Smooth muscle cell (in vitro differentiated cells): ENCODE measurements at regions not wholly inside any gene's neighbourhood (a gene's known extent, or its start where the extent isn't known, plus 50 kb on each side); places are given as distances from the start of the nearest gene placed in this dataset.

Source experiments
- DNase-seq: peaks from one replicate; lab custom pipeline; 2025; ENCODE audit not compliant: unreplicated experiment; lab: John Stamatoyannopoulos, UW
- H2AFZ ChIP-seq: fragments of 200-600 bp; sonication (generic); 2 replicates; pipeline ENCODE4 v1.6.0; 2016; ENCODE audit warnings: antibody characterized with exemption, low read depth, mild to moderate bottlenecking
- H3F3A ChIP-seq: fragments of 200-600 bp; sonication (generic); 2 replicates; pipeline ENCODE4 v1.6.0; 2017; ENCODE audit warnings: antibody characterized with exemption, low read depth
- H3K27ac ChIP-seq: fragments of 200-600 bp; sonication (generic); 2 replicates; pipeline ENCODE4 v1.5.1; 2016; ENCODE audit warnings: low read depth, mild to moderate bottlenecking
- H3K27me3 ChIP-seq: fragments of 200-600 bp; sonication (generic); 2 replicates; pipeline ENCODE4 v1.6.1; 2016; ENCODE audit warnings: low read depth, mild to moderate bottlenecking
- H3K36me3 ChIP-seq: fragments of 200-600 bp; sonication (generic); 2 replicates; pipeline ENCODE4 v1.5.1; 2016; ENCODE audit warnings: low read depth
- H3K4me1 ChIP-seq: fragments of 200-600 bp; sonication (generic); 2 replicates; pipeline ENCODE4 v1.5.1; 2016; ENCODE audit warnings: low read depth
- H3K4me2 ChIP-seq: fragments of 200-600 bp; sonication (generic); 2 replicates; pipeline ENCODE4 v1.6.0; 2016; ENCODE audit warnings: mild to moderate bottlenecking
- H3K4me3 ChIP-seq: fragments of 200-600 bp; sonication (generic); 2 replicates; pipeline ENCODE4 v1.5.1; 2016; ENCODE audit warnings: mild to moderate bottlenecking
- H3K79me2 ChIP-seq: fragments of 200-600 bp; sonication (generic); 2 replicates; pipeline ENCODE4 v1.6.0; 2016; ENCODE audit warnings: low read depth, mild to moderate bottlenecking
- H3K9ac ChIP-seq: fragments of 200-600 bp; sonication (generic); 2 replicates; pipeline ENCODE4 v1.6.0; 2016; ENCODE audit warnings: low read depth
- H3K9me3 ChIP-seq: fragments of 200-600 bp; sonication (generic); replicated peaks from 2 replicates; pipeline ENCODE4 v1.5.1; 2016; ENCODE audit warnings: low read depth
- H4K20me1 ChIP-seq: fragments of 200-600 bp; sonication (generic); 2 replicates; pipeline ENCODE4 v1.6.0; 2016; ENCODE audit warnings: low read depth
- CTCF ChIP-seq: fragments of 200-600 bp; sonication (generic); IDR thresholded peaks from 2 replicates; pipeline ENCODE4 v1.5.1; 2017; ENCODE audit warnings: borderline replicate concordance, mild to moderate bottlenecking, antibody characterized with exemption; ENCODE audit not compliant: insufficient read depth, poor library complexity, severe bottlenecking
- WGBS: methylation state at CpG from one replicate; pipeline ENCODE4 v1.1.7; 2016; ENCODE audit warnings: low lambda C conversion rate; 5-methylcytosine and 5-hydroxymethylcytosine counted together

- H3F3A ChIP-seq = no peaks in the 10 kb centered on the region
- H3K9ac ChIP-seq = no peak overlapping the region
- TF ChIP-seq CTCF = no peak
- no peaks in the 10 kb centered on the region for H4K20me1 ChIP-seq
- WGBS = 93% methylated on average over 2 of the region's 2 CpGs
- no peaks in the 10 kb centered on the region for H3K9me3 ChIP-seq
- H3K79me2 ChIP-seq = no peaks in the 10 kb centered on the region
- no peaks in the 10 kb centered on the region for H3K4me1 ChIP-seq
- no peak overlapping the region for H3K4me2 ChIP-seq
- H3K27me3 ChIP-seq = no peaks in the 10 kb centered on the region
- H3K36me3 ChIP-seq = no peaks in the 10 kb centered on the region
- H2AFZ ChIP-seq = no peak overlapping the region
- H3K4me3 ChIP-seq = no peak overlapping the region
- no peak overlapping the region for H3K27ac ChIP-seq
- no peak for DNase-seq
Measured at GRCh38 chr10:62666275-62666674, 138.2 kb upstream of the ADO start.

- Histone ChIP-seq H3K36me3 (no peaks in the 10 kb centered on the region), H4K20me1 (no peaks in the 10 kb centered on the region), H3K4me2 (no peak overlapping the region), H3F3A (no peaks in the 10 kb centered on the region), H3K9me3 (no peaks in the 10 kb centered on the region), H2AFZ (no peak overlapping the region), H3K27me3 (no peaks in the 10 kb centered on the region), H3K9ac (no peak overlapping the region), H3K4me1 (no peaks in the 10 kb centered on the region), H3K79me2 (no peaks in the 10 kb centered on the region), H3K27ac (no peak overlapping the region), H3K4me3 (no peak overlapping the region)
- 60% methylated on average over 4 of the region's 4 CpGs for WGBS
- TF ChIP-seq CTCF = no peak
- no peak for DNase-seq
Measured at GRCh38 chr10:62669341-62669740, 135.2 kb upstream of the ADO start.

GRCh38 chr10:62671104-62671503 lies 133.4 kb upstream of the ADO start:
- H3K36me3 ChIP-seq = no peaks in the 10 kb centered on the region
- H2AFZ ChIP-seq = no peak overlapping the region
- DNase-seq = no peak
- no peaks in the 10 kb centered on the region for H3K4me1 ChIP-seq
- H3K4me3 ChIP-seq = no peak overlapping the region
- H3K9me3 ChIP-seq = no peaks in the 10 kb centered on the region
- H3K27ac ChIP-seq = no peak overlapping the region
- H3K79me2 ChIP-seq = no peaks in the 10 kb centered on the region
- H4K20me1 ChIP-seq = no peaks in the 10 kb centered on the region
- H3F3A ChIP-seq = no peaks in the 10 kb centered on the region
- no peak overlapping the region for H3K9ac ChIP-seq
- WGBS = 93% methylated on average over 1 of the region's 1 CpG
- no peak for TF ChIP-seq CTCF
- H3K4me2 ChIP-seq = no peak overlapping the region
- no peaks in the 10 kb centered on the region for H3K27me3 ChIP-seq

- Histone ChIP-seq H3K36me3 (no peaks in the 10 kb centered on the region), H2AFZ (no peak overlapping the region), H4K20me1 (no peaks in the 10 kb centered on the region), H3K4me3 (no peak overlapping the region), H3K4me1 (no peaks in the 10 kb centered on the region), H3K27me3 (no peaks in the 10 kb centered on the region), H3K9me3 (no peaks in the 10 kb centered on the region), H3K4me2 (no peak overlapping the region), H3K9ac (no peak overlapping the region), H3K79me2 (no peaks in the 10 kb centered on the region), H3K27ac (no peak overlapping the region), H3F3A (no peaks in the 10 kb centered on the region)
- DNase-seq = no peak
- no peak for TF ChIP-seq CTCF
- 54% methylated on average over 8 of the region's 8 CpGs for WGBS
Measured at GRCh38 chr10:62681211-62681940, 123.1 kb upstream of the ADO start.
